T-helper 17 cell (primary cell): ENCODE measurements at regions not wholly inside any gene's neighbourhood (a gene's known extent, or its start where the extent isn't known, plus 50 kb on each side); places are given as distances from the start of the nearest gene placed in this dataset.

Experiments
- ATAC-seq: fragments of 150-1000 bp; cut with Tn5 transposase; 2 replicates; pipeline ENCODE4 v1.10.0; 2021; ENCODE audit warnings: mild to moderate bottlenecking, moderate library complexity
- DNase-seq, 3 donors: peaks; one replicate each; pipeline versions ENCODE4 v3.0.0 to v3.0.0-alpha.2; 2020 to 2021
- H3K9me3 ChIP-seq: one replicate; pipeline ENCODE4 v1.7.0; 2013; ENCODE audit warnings: low read length, mild to moderate bottlenecking; ENCODE audit not compliant: control insufficient read depth, poor library complexity, severe bottlenecking
- H3K27ac Mint-ChIP-seq: one replicate; pipeline ENCODE4 v1.8.0; 2022; ENCODE audit warnings: mild to moderate bottlenecking, moderate library complexity, mixed read lengths
- H3K27me3 Mint-ChIP-seq: one replicate; pipeline ENCODE4 v1.8.0; 2022; ENCODE audit warnings: mixed read lengths
- H3K36me3 Mint-ChIP-seq: one replicate; pipeline ENCODE4 v1.8.0; 2022; ENCODE audit warnings: low read depth, mixed read lengths
- H3K4me1 Mint-ChIP-seq: one replicate; pipeline ENCODE4 v1.8.0; 2022; ENCODE audit warnings: mild to moderate bottlenecking, mixed read lengths
- H3K4me3 Mint-ChIP-seq: one replicate; pipeline ENCODE4 v1.8.0; 2022; ENCODE audit warnings: mild to moderate bottlenecking, moderate library complexity, mixed read lengths

DNA sequence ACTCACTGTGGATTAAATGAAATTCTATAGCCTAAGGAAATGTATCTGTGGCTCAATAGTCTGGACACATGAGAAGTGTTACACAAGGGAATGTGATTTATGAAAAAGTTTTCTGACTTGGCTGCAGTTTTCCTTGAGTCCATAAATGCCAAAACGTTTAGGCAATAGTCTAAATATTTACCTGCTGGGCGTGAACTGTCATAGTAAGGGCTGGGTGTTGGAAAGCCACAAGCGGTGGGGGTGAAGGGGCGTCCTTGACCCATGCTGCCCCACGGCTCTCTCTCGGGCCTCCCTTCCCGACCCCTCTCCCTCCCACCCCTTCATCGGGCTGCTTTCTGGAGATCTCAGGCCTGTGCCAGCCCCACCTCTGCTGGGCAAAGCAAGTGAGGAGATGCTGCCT lies 223.7 kb downstream of the BUB3 start:
- H3K9me3 ChIP-seq: no peaks in the 10 kb centered on the region
- H3K4me3 Mint-ChIP-seq: no peak overlapping the region
- no peak overlapping the region for H3K27ac Mint-ChIP-seq

DNA sequence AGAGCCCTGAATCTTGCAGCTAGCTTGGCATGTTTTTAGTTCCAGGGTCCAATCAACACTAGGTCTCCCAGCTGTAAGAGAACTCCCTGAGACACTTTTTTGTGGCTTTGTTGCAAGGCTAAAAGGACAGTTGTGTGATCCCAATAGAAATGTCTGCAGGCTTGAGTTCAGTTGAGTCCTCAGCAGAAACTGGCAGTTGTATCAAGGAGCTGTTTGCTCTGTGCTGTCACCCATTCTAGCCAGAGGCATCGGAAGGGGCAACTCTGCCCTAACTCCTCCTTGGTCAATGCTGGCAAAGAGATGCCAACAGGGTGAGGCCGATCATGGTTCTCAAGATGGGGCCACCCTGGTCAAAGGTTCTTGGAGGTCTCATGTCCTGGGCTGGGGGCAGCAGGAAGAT lies 224.1 kb downstream of the BUB3 start:
- Mint-ChIP-seq H3K4me1 (peaks cover 11% of the 10 kb centered on the region), H3K27me3 (peaks cover 10% of the 10 kb centered on the region), H3K36me3 (peaks cover 10% of the 10 kb centered on the region), H3K4me3 (no peak overlapping the region), H3K27ac (no peak overlapping the region)
- no peaks in the 10 kb centered on the region for H3K9me3 ChIP-seq
- no peak for DNase-seq
- no peak for ATAC-seq

More for the DNA sequence above, 223.7 kb downstream of the BUB3 start:
- Mint-ChIP-seq H3K27me3 (peaks cover 10% of the 10 kb centered on the region), H3K4me1 (peaks cover 11% of the 10 kb centered on the region), H3K36me3 (peaks cover 9% of the 10 kb centered on the region)
- ATAC-seq: no peak
- no peak for DNase-seq

- no peaks in the 10 kb centered on the region for H3K9me3 ChIP-seq
- Mint-ChIP-seq H3K27me3 (peaks cover 10% of the 10 kb centered on the region), H3K36me3 (peaks cover 12% of the 10 kb centered on the region), H3K4me3 (no peak overlapping the region), H3K4me1 (peaks cover 11% of the 10 kb centered on the region), H3K27ac (no peak overlapping the region)
- ATAC-seq: no peak
- DNase-seq: no peak
These were observed 225.0 kb downstream of the BUB3 start for GRCh38 chr10:123379156-123379555.

- Mint-ChIP-seq H3K27me3 (peaks cover 10% of the 10 kb centered on the region), H3K27ac (no peak overlapping the region), H3K4me3 (no peak overlapping the region), H3K36me3 (peaks cover 12% of the 10 kb centered on the region), H3K4me1 (peaks cover 11% of the 10 kb centered on the region)
- no peak for ATAC-seq
- H3K9me3 ChIP-seq: no peaks in the 10 kb centered on the region
- DNase-seq: no peak
These were observed 226.4 kb downstream of the BUB3 start for GRCh38 chr10:123380491-123381085.

DNA sequence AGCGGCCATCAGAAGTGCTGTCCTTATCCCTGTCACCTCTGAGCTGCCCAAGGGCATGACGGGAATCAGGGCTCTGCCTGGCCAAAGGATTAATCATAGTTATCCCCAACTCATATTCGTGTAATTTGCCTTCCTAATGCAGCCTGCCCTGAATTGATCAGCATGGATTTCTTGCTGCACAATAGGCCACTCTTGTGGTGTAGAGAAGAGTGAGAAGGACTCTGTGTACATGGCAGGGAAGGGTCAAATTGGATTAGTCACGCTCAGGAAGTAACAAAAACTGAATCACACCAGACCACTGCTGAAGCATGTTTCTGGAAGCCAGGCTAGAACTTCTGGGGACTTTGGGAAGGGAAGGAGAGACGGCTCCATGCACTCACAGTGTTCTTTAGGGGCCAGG lies 227.0 kb downstream of the BUB3 start:
- no peaks in the 10 kb centered on the region for H3K9me3 ChIP-seq
- peaks cover 12% of the 10 kb centered on the region for H3K36me3 Mint-ChIP-seq
- H3K4me1 Mint-ChIP-seq: peaks cover 11% of the 10 kb centered on the region
- DNase-seq (no peak), ATAC-seq (no peak)
- H3K4me3 Mint-ChIP-seq: no peak overlapping the region
- H3K27ac Mint-ChIP-seq: no peak overlapping the region
- H3K27me3 Mint-ChIP-seq: peaks cover 10% of the 10 kb centered on the region

DNA sequence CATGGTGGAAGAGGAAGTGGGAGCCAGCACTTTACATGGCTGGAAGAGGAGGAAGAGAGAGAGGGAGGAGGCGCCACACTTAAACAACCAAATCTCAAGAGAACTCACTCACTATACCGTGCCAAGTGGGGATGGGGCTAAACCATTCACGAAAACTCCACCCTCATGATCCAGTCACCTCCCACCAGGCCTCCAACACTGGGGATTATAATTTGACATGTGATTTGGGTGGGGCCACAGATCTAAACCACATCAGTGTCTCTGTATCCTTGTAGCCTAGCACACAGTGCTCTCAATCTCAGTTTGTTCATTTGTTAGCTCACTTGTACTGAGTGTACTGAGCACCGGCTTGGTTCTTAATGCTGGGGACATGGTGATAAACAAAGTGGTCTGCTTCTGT lies 228.3 kb downstream of the BUB3 start:
- H3K27me3 Mint-ChIP-seq: peaks cover 10% of the 10 kb centered on the region
- peaks cover 11% of the 10 kb centered on the region for H3K4me1 Mint-ChIP-seq
- H3K9me3 ChIP-seq: no peaks in the 10 kb centered on the region
- peaks cover 12% of the 10 kb centered on the region for H3K36me3 Mint-ChIP-seq
- ATAC-seq (no peak), DNase-seq (no peak)
- H3K27ac Mint-ChIP-seq: no peak overlapping the region
- no peak overlapping the region for H3K4me3 Mint-ChIP-seq

GRCh38 chr10:123385508-123386080 lies 231.4 kb downstream of the BUB3 start:
- H3K27me3 Mint-ChIP-seq: peaks cover 6% of the 10 kb centered on the region
- ATAC-seq: no peak
- peaks cover 7% of the 10 kb centered on the region for H3K4me1 Mint-ChIP-seq
- H3K36me3 Mint-ChIP-seq: peaks cover 8% of the 10 kb centered on the region
- no peak for DNase-seq
- no peak overlapping the region for H3K4me3 Mint-ChIP-seq
- no peak overlapping the region for H3K27ac Mint-ChIP-seq
- no peaks in the 10 kb centered on the region for H3K9me3 ChIP-seq

- no peaks in the 10 kb centered on the region for H3K9me3 ChIP-seq
- Mint-ChIP-seq H3K36me3 (no peaks in the 10 kb centered on the region), H3K4me1 (no peaks in the 10 kb centered on the region), H3K27me3 (no peaks in the 10 kb centered on the region), H3K4me3 (no peak overlapping the region), H3K27ac (no peak overlapping the region)
- DNase-seq: no peak
- no peak for ATAC-seq
These were observed 235.3 kb downstream of the BUB3 start for GRCh38 chr10:123389520-123389919.

- H3K4me1 Mint-ChIP-seq: no peaks in the 10 kb centered on the region
- peaks cover 2% of the 10 kb centered on the region for H3K36me3 Mint-ChIP-seq
- ATAC-seq: no peak
- DNase-seq: no peak
- no peaks in the 10 kb centered on the region for H3K9me3 ChIP-seq
- no peak overlapping the region for H3K27ac Mint-ChIP-seq
- H3K27me3 Mint-ChIP-seq: no peaks in the 10 kb centered on the region
- H3K4me3 Mint-ChIP-seq: no peak overlapping the region
These were observed 236.1 kb downstream of the BUB3 start for GRCh38 chr10:123390332-123390731.

GRCh38 chr10:123390874-123391273 lies 236.7 kb downstream of the BUB3 start:
- Mint-ChIP-seq H3K36me3 (peaks cover 2% of the 10 kb centered on the region), H3K27ac (no peak overlapping the region), H3K27me3 (no peaks in the 10 kb centered on the region), H3K4me3 (no peak overlapping the region), H3K4me1 (no peaks in the 10 kb centered on the region)
- no peak for DNase-seq
- H3K9me3 ChIP-seq: no peaks in the 10 kb centered on the region
- ATAC-seq: no peak

DNA sequence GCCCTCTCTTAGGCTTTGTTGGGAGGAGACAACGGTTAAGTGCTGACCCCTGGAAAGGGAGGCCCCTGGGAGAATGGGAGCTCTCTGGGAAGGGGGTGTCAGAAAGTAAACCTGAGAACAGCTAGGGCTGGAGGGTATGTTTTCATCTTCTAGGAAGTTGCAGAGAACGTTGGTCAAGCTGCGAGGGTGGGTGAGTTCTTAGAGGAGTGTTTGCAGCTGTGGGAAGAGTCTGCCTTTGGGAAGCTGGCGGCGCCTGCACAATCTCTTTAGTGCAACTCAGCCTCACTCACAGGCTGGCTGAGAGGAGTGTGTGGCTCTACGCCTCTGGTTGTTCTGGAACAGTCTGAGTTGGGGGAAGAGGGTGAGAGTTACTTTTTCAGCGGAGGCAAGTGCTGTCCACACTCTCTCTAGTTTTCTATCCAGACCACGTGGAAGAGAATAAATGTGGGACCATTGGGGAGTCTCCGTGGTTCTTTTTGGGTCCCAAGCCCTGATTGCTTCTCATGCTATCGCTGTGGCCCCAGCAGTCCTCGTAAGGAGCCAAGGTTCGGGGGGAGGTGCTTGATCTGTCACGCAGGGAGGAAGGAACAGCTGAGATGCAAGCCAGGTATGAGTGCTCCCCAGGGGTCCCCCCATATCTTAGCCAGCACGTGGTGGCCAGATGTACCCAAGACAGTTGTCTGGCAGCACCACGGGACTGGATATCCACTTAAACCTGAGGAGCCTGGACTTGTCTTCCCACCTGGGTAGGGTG lies 237.2 kb downstream of the BUB3 start:
- no peaks in the 10 kb centered on the region for H3K9me3 ChIP-seq
- DNase-seq (no peak), ATAC-seq (no peak)
- Mint-ChIP-seq H3K4me3 (no peak overlapping the region), H3K36me3 (peaks cover 2% of the 10 kb centered on the region), H3K27me3 (no peaks in the 10 kb centered on the region), H3K4me1 (no peaks in the 10 kb centered on the region), H3K27ac (no peak overlapping the region)

GRCh38 chr10:123392182-123392963 lies 238.2 kb downstream of the BUB3 start:
- no peak for ATAC-seq
- Mint-ChIP-seq H3K4me1 (no peaks in the 10 kb centered on the region), H3K27ac (no peak overlapping the region), H3K27me3 (no peaks in the 10 kb centered on the region), H3K36me3 (peaks cover 2% of the 10 kb centered on the region), H3K4me3 (no peak overlapping the region)
- H3K9me3 ChIP-seq: no peaks in the 10 kb centered on the region
- DNase-seq: no peak

GRCh38 chr10:123393170-123393569 lies 239.0 kb downstream of the BUB3 start:
- Mint-ChIP-seq H3K4me3 (no peak overlapping the region), H3K4me1 (peaks cover 2% of the 10 kb centered on the region), H3K36me3 (peaks cover 2% of the 10 kb centered on the region), H3K27me3 (no peaks in the 10 kb centered on the region), H3K27ac (no peak overlapping the region)
- ATAC-seq (no peak), DNase-seq (no peak)
- no peaks in the 10 kb centered on the region for H3K9me3 ChIP-seq
